ENCODE measurements at regions not wholly inside any gene's neighbourhood (a gene's known extent, or its start where the extent isn't known, plus 50 kb on each side); places are given as distances from the start of the nearest gene placed in this dataset.
"Not testable (repeated sequence)": the region's sequence is repeated elsewhere in the genome, so short reads cannot be mapped to it uniquely, and the experiment has no call there.

DNA sequence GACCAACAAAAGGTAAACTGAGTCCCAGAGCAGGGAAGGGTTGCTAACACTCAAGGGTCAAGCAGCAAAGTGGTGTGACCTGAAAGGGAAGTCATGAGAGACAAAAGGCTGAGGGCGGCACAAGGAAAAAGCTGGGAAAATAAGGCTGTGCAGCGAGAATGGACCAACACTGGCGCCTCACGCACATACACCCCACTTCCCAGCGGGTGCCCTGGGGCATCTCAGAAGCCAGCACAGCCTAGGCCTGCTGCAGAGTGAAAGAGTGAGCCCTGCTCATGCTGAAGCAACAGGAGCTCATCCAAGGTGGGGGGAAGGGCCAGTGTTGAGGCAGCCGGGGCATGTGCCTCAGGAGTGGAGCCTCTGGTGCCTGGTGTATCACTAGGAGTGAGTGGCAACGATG, 229.8 kb downstream of the SPATA31A1 start:
- TF ChIP-seq, protein P1, sequence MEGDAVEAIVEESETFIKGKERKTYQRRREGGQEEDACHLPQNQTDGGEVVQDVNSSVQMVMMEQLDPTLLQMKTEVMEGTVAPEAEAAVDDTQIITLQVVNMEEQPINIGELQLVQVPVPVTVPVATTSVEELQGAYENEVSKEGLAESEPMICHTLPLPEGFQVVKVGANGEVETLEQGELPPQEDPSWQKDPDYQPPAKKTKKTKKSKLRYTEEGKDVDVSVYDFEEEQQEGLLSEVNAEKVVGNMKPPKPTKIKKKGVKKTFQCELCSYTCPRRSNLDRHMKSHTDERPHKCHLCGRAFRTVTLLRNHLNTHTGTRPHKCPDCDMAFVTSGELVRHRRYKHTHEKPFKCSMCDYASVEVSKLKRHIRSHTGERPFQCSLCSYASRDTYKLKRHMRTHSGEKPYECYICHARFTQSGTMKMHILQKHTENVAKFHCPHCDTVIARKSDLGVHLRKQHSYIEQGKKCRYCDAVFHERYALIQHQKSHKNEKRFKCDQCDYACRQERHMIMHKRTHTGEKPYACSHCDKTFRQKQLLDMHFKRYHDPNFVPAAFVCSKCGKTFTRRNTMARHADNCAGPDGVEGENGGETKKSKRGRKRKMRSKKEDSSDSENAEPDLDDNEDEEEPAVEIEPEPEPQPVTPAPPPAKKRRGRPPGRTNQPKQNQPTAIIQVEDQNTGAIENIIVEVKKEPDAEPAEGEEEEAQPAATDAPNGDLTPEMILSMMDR (IDR thresholded peaks at IDR 0.05 in 2 of 3, conservative IDR thresholded peaks at IDR 0.05 in 1 of 3; ENCODE audit: control insufficient read depth in 2 of 3, extremely low read depth in 1 of 3, insufficient read depth in 1 of 3, low read depth in 3 of 3, low read length in 3 of 3) = not testable (repeated sequence)
- TF ChIP-seq RBBP5 (conservative IDR thresholded peaks at IDR 0.05); POLR2AphosphoS5 (IDR thresholded peaks at IDR 0.05; ENCODE audit: low read length): not testable (repeated sequence)

Measured in GM12878 (cell line).